CD4-positive, alpha-beta T cell (primary cell): ENCODE measurements at regions not wholly inside any gene's neighbourhood (a gene's known extent, or its start where the extent isn't known, plus 50 kb on each side); places are given as distances from the start of the nearest gene placed in this dataset.

ENCODE experiments used
- ATAC-seq: fragments of 200-7000 bp; cut with Tn5 transposase; one replicate; pipeline ENCODE4 v1.10.0; 2022; ENCODE audit warnings: mild to moderate bottlenecking; ENCODE audit not compliant: poor library complexity
- CTCF ChIA-PET: fragments of 350-600 bp; sonication (Branson Sonifier 250); formaldehyde crosslinking; loops from one replicate; lab custom pipeline; 2021; ENCODE audit warnings: antibody characterized with exemption, inconsistent platforms; lab: Charles Lee
- POLR2A ChIA-PET: fragments of 350-600 bp; sonication (Branson Sonifier 250); formaldehyde crosslinking; loops from one replicate; lab custom pipeline; 2021; ENCODE audit warnings: antibody characterized with exemption, inconsistent platforms; lab: Charles Lee
- DNase-seq, 14 experiments: peaks; one replicate each; pipeline ENCODE4 v3.0.0-alpha.2; 2013 to 2020; ENCODE audit warnings: mixed read lengths in 2 of 14
- H3K27ac ChIP-seq, 2 donors: one replicate each; pipeline versions ENCODE4 v1.5.1 to v1.7.0; 2013; ENCODE audit warnings: low read length in 2 of 2, low read depth in 1 of 2, mild to moderate bottlenecking in 1 of 2
- H3K27me3 ChIP-seq, 2 experiments: 1 replicate in 1 of 2; 2 replicates in 1 of 2; pipeline versions ENCODE4 v1.6.1 to v1.7.0; 2013; ENCODE audit warnings: low read length in 2 of 2, control low read depth in 1 of 2, mild to moderate bottlenecking in 1 of 2, moderate library complexity in 1 of 2; ENCODE audit not compliant: insufficient read depth in 2 of 2, control insufficient read depth in 1 of 2
- H3K36me3 ChIP-seq: one replicate; pipeline ENCODE4 v1.6.1; 2013; ENCODE audit warnings: low read length, control low read depth; ENCODE audit not compliant: insufficient read depth
- H3K4me1 ChIP-seq: one replicate; pipeline ENCODE4 v1.6.1; 2013; ENCODE audit warnings: low read length, control low read depth; ENCODE audit not compliant: insufficient read depth
- H3K4me3 ChIP-seq: one replicate; pipeline ENCODE4 v1.5.1; 2013; ENCODE audit warnings: mild to moderate bottlenecking, low read length, moderate library complexity
- H3K9me3 ChIP-seq, 2 experiments: 1 replicate in 1 of 2; 2 replicates in 1 of 2; pipeline versions ENCODE4 v1.6.1 to v1.7.0; 2013; ENCODE audit warnings: low read length in 2 of 2, mild to moderate bottlenecking in 2 of 2, control low read depth in 1 of 2, moderate library complexity in 1 of 2; ENCODE audit not compliant: control insufficient read depth in 1 of 2, insufficient read depth in 1 of 2
- H3K27ac Mint-ChIP-seq: one replicate; pipeline ENCODE4 v1.8.0; 2020; ENCODE audit warnings: mixed read lengths
- H3K27me3 Mint-ChIP-seq: one replicate; pipeline ENCODE4 v1.8.0; 2021; ENCODE audit warnings: mixed read lengths
- H3K36me3 Mint-ChIP-seq: one replicate; pipeline ENCODE4 v1.8.0; 2021; ENCODE audit warnings: low read depth, mixed read lengths
- H3K4me1 Mint-ChIP-seq: one replicate; pipeline ENCODE4 v1.8.0; 2021; ENCODE audit warnings: low read depth, mixed read lengths
- H3K4me3 Mint-ChIP-seq: one replicate; pipeline ENCODE4 v1.8.0; 2020; ENCODE audit warnings: mild to moderate bottlenecking, mixed read lengths
- H3K9me3 Mint-ChIP-seq: one replicate; pipeline ENCODE4 v1.8.0; 2020; ENCODE audit warnings: mixed read lengths
- CTCF ChIP-seq: fragments of 200-600 bp; IDR thresholded peaks from one replicate; pipeline ENCODE4 v1.8.0; 2022; ENCODE audit warnings: antibody characterized with exemption, mild to moderate bottlenecking
- intact Hi-C, 2 experiments: fragments of 100-400 bp; cut with DNase I in 1 of 2; cut with micrococcal nuclease in 1 of 2; formaldehyde crosslinking; loops; one replicate each; pipeline versions ENCODE4 v1.15.1 to v1.9.0; 2023 to 2025; cut with DNase I, micrococcal nuclease

DNA sequence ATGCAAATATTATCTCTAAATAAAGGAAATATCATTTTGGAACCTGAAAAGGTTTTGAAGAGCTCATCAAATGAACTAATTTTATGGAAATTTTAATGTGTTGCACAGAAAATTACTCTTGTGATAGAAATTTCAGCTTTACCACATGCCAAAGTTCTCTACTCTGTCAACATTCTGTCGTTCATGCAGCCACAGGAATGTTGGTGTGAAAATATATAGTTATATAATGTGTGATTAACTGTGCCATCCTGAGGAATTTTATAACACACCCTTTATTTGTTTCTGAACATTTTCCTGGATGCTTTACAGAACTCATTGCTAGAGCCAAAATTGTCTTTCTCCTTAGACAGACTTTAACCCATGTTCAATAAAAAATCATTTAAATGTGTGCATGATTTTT lies 202.5 kb upstream of the SLC8A1 start:
- Mint-ChIP-seq H3K4me3 (no peak overlapping the region), H3K36me3 (no peaks in the 10 kb centered on the region), H3K27ac (no peak overlapping the region), H3K9me3 (no peaks in the 10 kb centered on the region), H3K27me3 (no peaks in the 10 kb centered on the region), H3K4me1 (no peaks in the 10 kb centered on the region)
- Histone ChIP-seq H3K36me3 (no peaks in the 10 kb centered on the region), H3K9me3 (no peaks in the 10 kb centered on the region), H3K27me3 (no peaks in the 10 kb centered on the region), H3K4me1 (no peaks in the 10 kb centered on the region), H3K4me3 (no peak overlapping the region), H3K27ac (no peak overlapping the region)
- intact Hi-C loops, result no loop called here
- DNase-seq (no peak), ATAC-seq (no peak)
- CTCF ChIA-PET, result no interaction called here
- no peak for TF ChIP-seq CTCF
- POLR2A ChIA-PET, result no interaction called here

DNA sequence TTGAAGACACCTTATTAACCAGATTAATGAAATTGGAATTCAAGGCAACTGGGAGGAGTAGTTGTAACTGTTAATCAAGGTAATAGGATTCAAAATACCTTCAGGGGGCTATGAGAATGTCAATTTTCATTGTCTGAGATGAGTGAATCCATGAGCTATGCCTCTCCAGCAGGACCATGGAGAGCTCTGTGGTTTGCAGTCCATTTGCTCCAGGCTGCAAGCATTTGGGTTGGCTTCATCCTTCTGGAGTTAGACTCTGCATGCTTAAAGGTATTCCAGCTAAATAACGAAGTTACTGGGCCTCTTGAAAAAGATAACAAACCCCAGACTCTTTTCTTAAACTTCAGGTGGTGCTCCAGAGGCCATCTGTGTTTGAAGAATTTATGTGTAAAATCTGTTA lies 207.1 kb upstream of the SLC8A1 start:
- CTCF ChIA-PET, result no interaction called here
- H3K27me3 Mint-ChIP-seq, result no peaks in the 10 kb centered on the region
- no peak for ATAC-seq

GRCh38 chr2:40665493-40666232 lies 213.8 kb upstream of the SLC8A1 start:
- intact Hi-C loops, result no loop called here
- DNase-seq (no peak), ATAC-seq (no peak)
- POLR2A ChIA-PET, result no interaction called here
- Histone ChIP-seq H3K9me3 (no peaks in the 10 kb centered on the region), H3K4me1 (no peaks in the 10 kb centered on the region), H3K4me3 (no peak overlapping the region), H3K27me3 (no peaks in the 10 kb centered on the region), H3K36me3 (no peaks in the 10 kb centered on the region), H3K27ac (no peak overlapping the region)
- Mint-ChIP-seq H3K9me3 (no peaks in the 10 kb centered on the region), H3K36me3 (no peaks in the 10 kb centered on the region), H3K27ac (no peak overlapping the region), H3K4me3 (no peak overlapping the region), H3K27me3 (no peaks in the 10 kb centered on the region), H3K4me1 (no peaks in the 10 kb centered on the region)
- CTCF ChIA-PET, result no interaction called here
- no peak for TF ChIP-seq CTCF

More for the DNA sequence above, 207.1 kb upstream of the SLC8A1 start:
- Mint-ChIP-seq H3K27ac (no peak overlapping the region), H3K4me1 (no peaks in the 10 kb centered on the region), H3K4me3 (no peak overlapping the region), H3K9me3 (no peaks in the 10 kb centered on the region), H3K36me3 (no peaks in the 10 kb centered on the region)
- Histone ChIP-seq H3K36me3 (no peaks in the 10 kb centered on the region), H3K27me3 (no peaks in the 10 kb centered on the region), H3K4me3 (no peak overlapping the region), H3K9me3 (no peaks in the 10 kb centered on the region), H3K27ac (no peak overlapping the region), H3K4me1 (no peaks in the 10 kb centered on the region)
- no peak for DNase-seq
- intact Hi-C loops, result no loop called here
- POLR2A ChIA-PET, result no interaction called here
- no peak for TF ChIP-seq CTCF
